HCT116 (cell line): ENCODE measurements at regions not wholly inside any gene's neighbourhood (a gene's known extent, or its start where the extent isn't known, plus 50 kb on each side); places are given as distances from the start of the nearest gene placed in this dataset.
A peak's percentile ranks its signal among the peaks of the same experiment; 100 is the strongest.

Experiments
- EZH2 ChIP-seq: fragments of 200-600 bp; sonication (generic); IDR thresholded peaks from 2 replicates; pipeline ENCODE4 v1.6.1; 2017; ENCODE audit warnings: antibody characterized with exemption, mixed run types
- EZH2phosphoT487 ChIP-seq: fragments of 200-600 bp; IDR thresholded peaks from 2 replicates; pipeline ENCODE4 v1.6.1; 2018; ENCODE audit warnings: antibody characterized with exemption, borderline replicate concordance
- FOSL1 ChIP-seq: IDR thresholded peaks from 2 replicates; pipeline ENCODE4 v1.6.1; 2012; ENCODE audit warnings: low read depth
- JUND ChIP-seq: IDR thresholded peaks from 2 replicates; pipeline ENCODE4 v1.6.1; 2012
- POLR2A ChIP-seq: IDR thresholded peaks from 2 replicates; pipeline ENCODE4 v1.7.0; 2011; ENCODE audit warnings: borderline replicate concordance; ENCODE audit not compliant: insufficient read depth, insufficient read length; ENCODE audit errors: extremely low read depth
- POLR2AphosphoS5 ChIP-seq: IDR thresholded peaks from 2 replicates; pipeline ENCODE4 v1.6.1; 2011; ENCODE audit warnings: mild to moderate bottlenecking, low read depth, low read length, moderate library complexity
- RAD21 ChIP-seq: IDR thresholded peaks from 2 replicates; pipeline ENCODE4 v1.6.1; 2012; ENCODE audit warnings: low read depth, mild to moderate bottlenecking
- SP1 ChIP-seq: IDR thresholded peaks from 2 replicates; pipeline ENCODE4 v1.6.1; 2012; ENCODE audit warnings: low read depth
- YY1 ChIP-seq: IDR thresholded peaks from 2 replicates; pipeline ENCODE4 v1.6.1; 2011; ENCODE audit warnings: low read length, low read depth, moderate library complexity, mild to moderate bottlenecking; ENCODE audit not compliant: insufficient replicate concordance; ENCODE audit errors: extremely low read depth
- ZNF274 ChIP-seq: fragments of 200-500 bp; sonication (Bioruptor generic); IDR thresholded peaks from 2 replicates; pipeline ENCODE4 v1.6.1; 2014; ENCODE audit warnings: mild to moderate bottlenecking, low read depth, low read length, inconsistent platforms
- TF ChIP-seq, protein P1 (sequence below), 3 experiments: fragments of 200-600 bp in 1 of 3; sonication (generic) in 1 of 3; IDR thresholded peaks in 2 of 3; conservative IDR thresholded peaks in 1 of 3; 2 replicates each; pipeline ENCODE4 v1.5.1; 2012 to 2017; ENCODE audit warnings: low read depth in 2 of 3, low read length in 2 of 3, antibody characterized with exemption in 1 of 3, borderline replicate concordance in 1 of 3, control low read depth in 1 of 3, mild to moderate bottlenecking in 1 of 3, mixed read lengths in 1 of 3, mixed run types in 1 of 3, moderate library complexity in 1 of 3; ENCODE audit not compliant: insufficient read depth in 1 of 3
- TF ChIP-seq, protein P2 (sequence below): IDR thresholded peaks from 2 replicates; pipeline ENCODE4 v1.6.1; 2012

DNA sequence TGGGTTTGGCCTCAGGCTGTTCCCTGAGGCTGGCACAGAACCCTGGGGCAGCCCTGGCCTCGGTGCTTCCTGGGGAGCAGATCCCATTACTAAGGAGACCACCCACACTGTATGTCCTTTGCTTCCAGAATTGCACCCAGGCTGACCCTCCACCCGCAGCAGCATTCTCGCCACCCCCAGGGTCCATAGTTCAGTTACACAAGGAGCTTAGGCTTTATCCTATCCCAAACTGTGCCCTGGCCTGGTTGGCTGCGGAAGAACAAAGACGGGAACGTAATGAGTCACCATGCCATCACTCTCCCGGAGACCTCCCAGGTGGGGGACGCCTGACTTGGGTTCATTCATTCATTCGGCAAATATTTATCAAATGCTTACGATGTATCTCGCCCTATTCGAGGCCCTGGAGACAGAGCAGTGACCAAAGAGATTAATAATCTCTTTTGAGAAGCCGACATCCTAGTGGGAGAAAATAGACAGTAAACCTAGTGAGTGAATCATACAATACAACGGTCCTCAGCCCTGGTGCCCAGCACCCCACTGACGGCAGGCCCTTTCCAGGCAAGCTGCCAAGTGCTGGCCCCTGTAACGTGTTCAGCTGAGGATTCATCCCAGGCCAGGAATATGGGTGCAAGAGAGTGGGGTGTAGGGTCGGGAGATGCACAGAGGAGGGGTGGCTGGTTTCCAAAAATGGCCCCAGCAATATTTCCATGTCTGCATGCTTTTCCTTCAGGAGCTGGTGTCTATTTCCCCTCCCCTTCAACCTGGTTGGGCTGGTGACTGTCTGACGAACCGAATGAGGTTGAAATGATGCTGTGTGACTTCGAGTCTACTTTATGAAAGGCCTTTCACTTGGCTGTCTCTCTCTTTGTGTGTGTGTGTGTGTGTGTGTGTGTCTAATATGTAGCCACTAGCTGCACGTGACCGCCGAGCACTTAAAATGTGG is 134.2 kb downstream of the MGAT5B start:
- TF ChIP-seq, protein P1, sequence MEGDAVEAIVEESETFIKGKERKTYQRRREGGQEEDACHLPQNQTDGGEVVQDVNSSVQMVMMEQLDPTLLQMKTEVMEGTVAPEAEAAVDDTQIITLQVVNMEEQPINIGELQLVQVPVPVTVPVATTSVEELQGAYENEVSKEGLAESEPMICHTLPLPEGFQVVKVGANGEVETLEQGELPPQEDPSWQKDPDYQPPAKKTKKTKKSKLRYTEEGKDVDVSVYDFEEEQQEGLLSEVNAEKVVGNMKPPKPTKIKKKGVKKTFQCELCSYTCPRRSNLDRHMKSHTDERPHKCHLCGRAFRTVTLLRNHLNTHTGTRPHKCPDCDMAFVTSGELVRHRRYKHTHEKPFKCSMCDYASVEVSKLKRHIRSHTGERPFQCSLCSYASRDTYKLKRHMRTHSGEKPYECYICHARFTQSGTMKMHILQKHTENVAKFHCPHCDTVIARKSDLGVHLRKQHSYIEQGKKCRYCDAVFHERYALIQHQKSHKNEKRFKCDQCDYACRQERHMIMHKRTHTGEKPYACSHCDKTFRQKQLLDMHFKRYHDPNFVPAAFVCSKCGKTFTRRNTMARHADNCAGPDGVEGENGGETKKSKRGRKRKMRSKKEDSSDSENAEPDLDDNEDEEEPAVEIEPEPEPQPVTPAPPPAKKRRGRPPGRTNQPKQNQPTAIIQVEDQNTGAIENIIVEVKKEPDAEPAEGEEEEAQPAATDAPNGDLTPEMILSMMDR (IDR thresholded peaks at IDR 0.05 in 2 of 3, conservative IDR thresholded peaks at IDR 0.05 in 1 of 3; ENCODE audit: borderline replicate concordance in 1 of 3, insufficient read depth in 1 of 3, low read depth in 2 of 3, low read length in 2 of 3), result no peak
- TF ChIP-seq JUND, result peak; percentile 81
- TF ChIP-seq EZH2phosphoT487, result no peak
- TF ChIP-seq POLR2A, result no peak
- no peak for TF ChIP-seq RAD21
- no peak for TF ChIP-seq POLR2AphosphoS5
- no peak for TF ChIP-seq EZH2
- TF ChIP-seq FOSL1, result peak; percentile 96
- TF ChIP-seq, protein P2, sequence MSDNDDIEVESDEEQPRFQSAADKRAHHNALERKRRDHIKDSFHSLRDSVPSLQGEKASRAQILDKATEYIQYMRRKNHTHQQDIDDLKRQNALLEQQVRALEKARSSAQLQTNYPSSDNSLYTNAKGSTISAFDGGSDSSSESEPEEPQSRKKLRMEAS, result no peak; the same call in 1 of the 2 replicates
- peak; percentile 4 for TF ChIP-seq YY1
- TF ChIP-seq SP1, result peak; percentile 68
- TF ChIP-seq ZNF274, result no peak
